ENCODE measurements at regions not wholly inside any gene's neighbourhood (a gene's known extent, or its start where the extent isn't known, plus 50 kb on each side); places are given as distances from the start of the nearest gene placed in this dataset.

GRCh38 chr4:111434586-111434985, 710.7 kb upstream of the FAM241A start:
- Histone ChIP-seq H3K9me3 (ENCODE audit: control insufficient read depth, insufficient read depth, low read length) (no peaks in the 10 kb centered on the region), H3K4me2 (ENCODE audit: low read depth, low read length) (no peak overlapping the region), H3K36me3 (ENCODE audit: control insufficient read depth, insufficient read depth, low read length) (no peaks in the 10 kb centered on the region), H2AK5ac (ENCODE audit: low read depth, low read length) (no peak overlapping the region), H3K18ac (ENCODE audit: low read depth, low read length) (no peak overlapping the region), H3K27me3 (ENCODE audit: control insufficient read depth, insufficient read depth, low read length) (no peaks in the 10 kb centered on the region), H3K27ac (ENCODE audit: insufficient read depth, low read length) (no peak overlapping the region), H4K8ac (ENCODE audit: low read depth in 2 of 2, low read length in 2 of 2) (no peak overlapping the region), H4K91ac (ENCODE audit: insufficient read depth, low read depth, low read length) (no peak overlapping the region), H2BK120ac (ENCODE audit: low read depth, low read length) (no peak overlapping the region), H2AK9ac (replicated peaks; ENCODE audit: low read depth, low read length, poor library complexity) (no peak overlapping the region), H3K4me1 (ENCODE audit: control insufficient read depth, insufficient read depth, low read length) (no peaks in the 10 kb centered on the region), H2AFZ (replicated peaks; ENCODE audit: low read length, poor library complexity) (no peak overlapping the region), H3K4ac (ENCODE audit: low read depth, low read length) (no peak overlapping the region), H2BK5ac (ENCODE audit: low read depth, low read length, poor library complexity, severe bottlenecking) (no peak overlapping the region), H3K79me1 (ENCODE audit: low read depth in 1 of 2, low read length in 2 of 2) (no peaks in the 10 kb centered on the region), H3K9ac (ENCODE audit: low read depth, low read length) (no peak overlapping the region), H4K20me1 (ENCODE audit: insufficient read depth, low read length) (no peaks in the 10 kb centered on the region), H4K5ac (ENCODE audit: low read depth, low read length) (no peak overlapping the region), H2BK15ac (ENCODE audit: low read depth, low read length) (no peak overlapping the region), H3K4me3 (ENCODE audit: insufficient read depth, low read depth, low read length) (no peak overlapping the region), H3K56ac (ENCODE audit: extremely low read depth, insufficient read depth, low read length) (no peak overlapping the region), H2BK20ac (ENCODE audit: low read depth, low read length) (no peak overlapping the region), H3K23ac (ENCODE audit: low read depth, low read length) (no peak overlapping the region), H3K9me1 (ENCODE audit: insufficient read depth, low read length) (no peaks in the 10 kb centered on the region), H3K14ac (replicated peaks; ENCODE audit: low read depth, low read length) (no peak overlapping the region)
- dilution Hi-C loops (cut with HindIII; ENCODE audit: low sequenced_read_pairs, unreplicated experiment) (no loop called here), intact Hi-C loops (cut with micrococcal nuclease) (no loop called here), in situ Hi-C loops (cut with MboI; ENCODE audit: low sequenced_read_pairs) (no loop called here)
- 50% methylated on average over 1 of the region's 7 CpGs; no CpG with 5 or more reads in 1 of the 2 experiments for WGBS, 2 experiments (ENCODE audit: extremely low coverage in 2 of 2, insufficient read length in 1 of 2)
- ChIA-PET CTCF (no interaction called here), POLR2A (ENCODE audit: unreplicated experiment) (no interaction called here)
- BruUV-seq (replicated peaks): no TSS peak
- no peak for TF ChIP-seq CHD1 (IDR thresholded peaks at IDR 0.05; ENCODE audit: low read depth, low read length)
- TF ChIP-seq BHLHE40 (IDR thresholded peaks at IDR 0.05; ENCODE audit: low read depth, low read length): no peak
- TF ChIP-seq SMC3 (IDR thresholded peaks at IDR 0.05; ENCODE audit: low read depth, low read length): no peak
- TF ChIP-seq, protein P1, sequence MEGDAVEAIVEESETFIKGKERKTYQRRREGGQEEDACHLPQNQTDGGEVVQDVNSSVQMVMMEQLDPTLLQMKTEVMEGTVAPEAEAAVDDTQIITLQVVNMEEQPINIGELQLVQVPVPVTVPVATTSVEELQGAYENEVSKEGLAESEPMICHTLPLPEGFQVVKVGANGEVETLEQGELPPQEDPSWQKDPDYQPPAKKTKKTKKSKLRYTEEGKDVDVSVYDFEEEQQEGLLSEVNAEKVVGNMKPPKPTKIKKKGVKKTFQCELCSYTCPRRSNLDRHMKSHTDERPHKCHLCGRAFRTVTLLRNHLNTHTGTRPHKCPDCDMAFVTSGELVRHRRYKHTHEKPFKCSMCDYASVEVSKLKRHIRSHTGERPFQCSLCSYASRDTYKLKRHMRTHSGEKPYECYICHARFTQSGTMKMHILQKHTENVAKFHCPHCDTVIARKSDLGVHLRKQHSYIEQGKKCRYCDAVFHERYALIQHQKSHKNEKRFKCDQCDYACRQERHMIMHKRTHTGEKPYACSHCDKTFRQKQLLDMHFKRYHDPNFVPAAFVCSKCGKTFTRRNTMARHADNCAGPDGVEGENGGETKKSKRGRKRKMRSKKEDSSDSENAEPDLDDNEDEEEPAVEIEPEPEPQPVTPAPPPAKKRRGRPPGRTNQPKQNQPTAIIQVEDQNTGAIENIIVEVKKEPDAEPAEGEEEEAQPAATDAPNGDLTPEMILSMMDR (conservative IDR thresholded peaks at IDR 0.05; ENCODE audit: low read depth, low read length): no peak
- TF ChIP-seq MAFK (IDR thresholded peaks at IDR 0.05; ENCODE audit: low read depth, low read length): no peak
- TF ChIP-seq ELK1 (IDR thresholded peaks at IDR 0.05; ENCODE audit: borderline replicate concordance, low read depth, low read length): no peak
- no peak for TF ChIP-seq MXI1 (IDR thresholded peaks at IDR 0.05; ENCODE audit: borderline replicate concordance, low read depth, low read length)
- TF ChIP-seq FOS (IDR thresholded peaks at IDR 0.05; ENCODE audit: low read depth, low read length): no peak
- no peak for TF ChIP-seq POLR2A (IDR thresholded peaks at IDR 0.05; ENCODE audit: low read depth, low read length)
- no peak for TF ChIP-seq RCOR1 (IDR thresholded peaks at IDR 0.05; ENCODE audit: insufficient replicate concordance, low read length)
- TF ChIP-seq CEBPB (IDR thresholded peaks at IDR 0.05; ENCODE audit: low read depth, low read length): no peak
- TF ChIP-seq NFE2L2 (IDR thresholded peaks at IDR 0.05; ENCODE audit: low read depth, low read length): no peak
- DNase-seq (no peak), ATAC-seq (ENCODE audit: low read depth) (no peak)

All from IMR-90 (cell line).